HEK293 (cell line): ENCODE measurements at regions not wholly inside any gene's neighbourhood (a gene's known extent, or its start where the extent isn't known, plus 50 kb on each side); places are given as distances from the start of the nearest gene placed in this dataset.

ENCODE experiments used
- CTCF ChIA-PET: fragments of 350-600 bp; formaldehyde crosslinking; extraction: SDS; loops from one replicate; lab custom pipeline; 2021; ENCODE audit warnings: antibody characterized with exemption; lab: Yijun Ruan, JAX
- POLR2A ChIA-PET: fragments of 300-600 bp; formaldehyde crosslinking; extraction: SDS; loops from one replicate; lab custom pipeline; 2020; ENCODE audit warnings: antibody characterized with exemption, inconsistent platforms; lab: Yijun Ruan, JAX
- H3K27ac ChIP-seq: fragments of 200-500 bp; sonication (Bioruptor generic); 2 replicates; pipeline ENCODE4 v1.5.1; 2014; ENCODE audit warnings: low read depth, low read length, control low read depth, inconsistent platforms; ENCODE audit errors: extremely low read depth
- H3K36me3 ChIP-seq, 2 experiments: fragments of 200-500 bp in 1 of 2; sonication (Bioruptor generic) in 1 of 2; 1 replicate in 1 of 2; 2 replicates in 1 of 2; pipeline ENCODE4 v1.5.1; 2014 to 2017; ENCODE audit warnings: inconsistent platforms in 2 of 2, low read length in 2 of 2; ENCODE audit not compliant: control insufficient read depth in 2 of 2, insufficient read depth in 1 of 2
- H3K4me1 ChIP-seq: fragments of 200-500 bp; sonication (Bioruptor generic); 2 replicates; pipeline ENCODE4 v1.5.1; 2014; ENCODE audit warnings: mild to moderate bottlenecking, low read length, inconsistent platforms; ENCODE audit not compliant: control insufficient read depth, insufficient read depth
- H3K4me3 ChIP-seq: 2 replicates; pipeline ENCODE4 v1.5.1; 2011; ENCODE audit warnings: low read depth, mild to moderate bottlenecking, control low read depth, low read length, moderate library complexity
- H3K9me3 ChIP-seq: fragments of 200-500 bp; sonication (Bioruptor generic); 2 replicates; pipeline ENCODE4 v1.5.1; 2014; ENCODE audit warnings: low read depth, low read length, inconsistent platforms; ENCODE audit not compliant: control insufficient read depth, insufficient read depth
- GFI1B ChIP-seq: fragments of 450-650 bp; formaldehyde crosslinking; IDR thresholded peaks from 2 replicates; pipeline ENCODE4 v1.5.1; 2016; ENCODE audit warnings: missing biosample characterization, missing genetic modification characterization
- HOXC10 ChIP-seq: sonication (generic); formaldehyde crosslinking; IDR thresholded peaks from 2 replicates; pipeline ENCODE4 v1.8.1; 2023; ENCODE audit warnings: mild to moderate bottlenecking, missing genetic modification reagents
- KLF10 ChIP-seq: fragments of 450-650 bp; IDR thresholded peaks from 2 replicates; pipeline ENCODE4 v1.5.1; 2018; ENCODE audit warnings: missing biosample characterization, mild to moderate bottlenecking, missing genetic modification characterization
- OSR2 ChIP-seq: fragments of 450-650 bp; formaldehyde crosslinking; IDR thresholded peaks from 2 replicates; pipeline ENCODE4 v1.5.1; 2016; ENCODE audit warnings: missing biosample characterization, missing genetic modification characterization
- REPIN1 ChIP-seq: fragments of 450-650 bp; formaldehyde crosslinking; IDR thresholded peaks from 2 replicates; pipeline ENCODE4 v1.5.1; 2017; ENCODE audit warnings: missing biosample characterization, missing genetic modification characterization, low read depth
- SETDB1 ChIP-seq: IDR thresholded peaks from one replicate; pipeline ENCODE4 v1.6.1; 2017; ENCODE audit warnings: mild to moderate bottlenecking, low read length, moderate library complexity, mixed read lengths; ENCODE audit not compliant: insufficient read length
- TCF7L2 ChIP-seq: IDR thresholded peaks from 2 replicates; pipeline ENCODE4 v1.6.1; 2011; ENCODE audit warnings: low read depth, mild to moderate bottlenecking, inconsistent platforms, low read length, moderate library complexity, borderline replicate concordance
- ZBTB48 ChIP-seq: fragments of 450-650 bp; formaldehyde crosslinking; IDR thresholded peaks from 2 replicates; pipeline ENCODE4 v1.5.1; 2016; ENCODE audit warnings: missing biosample characterization, missing genetic modification characterization
- ZNF146 ChIP-seq: fragments of 450-650 bp; formaldehyde crosslinking; IDR thresholded peaks from 2 replicates; pipeline ENCODE4 v1.5.1; 2016; ENCODE audit warnings: missing biosample characterization, missing genetic modification characterization
- ZNF24 ChIP-seq: fragments of 450-650 bp; formaldehyde crosslinking; IDR thresholded peaks from 2 replicates; pipeline ENCODE4 v1.5.1; 2016; ENCODE audit warnings: missing biosample characterization, missing genetic modification characterization
- ZNF302 ChIP-seq: fragments of 450-650 bp; formaldehyde crosslinking; IDR thresholded peaks from 2 replicates; pipeline ENCODE4 v1.5.1; 2016; ENCODE audit warnings: missing biosample characterization, missing genetic modification characterization, low read depth
- ZNF335 ChIP-seq: fragments of 450-650 bp; formaldehyde crosslinking; conservative IDR thresholded peaks from 2 replicates; pipeline ENCODE4 v1.5.1; 2016; ENCODE audit warnings: missing biosample characterization, missing genetic modification characterization
- ZNF433 ChIP-seq: fragments of 450-650 bp; formaldehyde crosslinking; IDR thresholded peaks from 2 replicates; pipeline ENCODE4 v1.5.1; 2016; ENCODE audit warnings: missing biosample characterization, missing genetic modification characterization, low read depth
- ZNF544 ChIP-seq: fragments of 450-650 bp; formaldehyde crosslinking; IDR thresholded peaks from 2 replicates; pipeline ENCODE4 v1.5.0; 2017; ENCODE audit warnings: missing biosample characterization, missing genetic modification characterization
- ZNF549 ChIP-seq: fragments of 450-650 bp; IDR thresholded peaks from 2 replicates; pipeline ENCODE4 v1.5.1; 2018; ENCODE audit warnings: missing biosample characterization, missing genetic modification characterization, mild to moderate bottlenecking, inconsistent platforms, moderate library complexity
- ZNF585B ChIP-seq: fragments of 450-650 bp; formaldehyde crosslinking; IDR thresholded peaks from 2 replicates; pipeline ENCODE4 v1.5.1; 2016; ENCODE audit warnings: missing biosample characterization, missing genetic modification characterization
- ZNF660 ChIP-seq: fragments of 450-650 bp; IDR thresholded peaks from 2 replicates; pipeline ENCODE4 v1.5.1; 2018; ENCODE audit warnings: missing biosample characterization, mild to moderate bottlenecking, missing genetic modification characterization
- ZNF677 ChIP-seq: fragments of 450-650 bp; IDR thresholded peaks from 2 replicates; pipeline ENCODE4 v1.5.0; 2018; ENCODE audit warnings: missing biosample characterization, mild to moderate bottlenecking, missing genetic modification characterization, moderate library complexity
- ZNF701 ChIP-seq: fragments of 450-650 bp; formaldehyde crosslinking; IDR thresholded peaks from 2 replicates; pipeline ENCODE4 v1.5.1; 2016; ENCODE audit warnings: missing biosample characterization, missing genetic modification characterization
- ZNF791 ChIP-seq: fragments of 450-650 bp; formaldehyde crosslinking; IDR thresholded peaks from 2 replicates; pipeline ENCODE4 v1.5.1; 2016; ENCODE audit warnings: missing biosample characterization, missing genetic modification characterization
- TF ChIP-seq, protein P1 (sequence below): fragments of 450-650 bp; formaldehyde crosslinking; IDR thresholded peaks from 2 replicates; pipeline ENCODE4 v1.5.1; 2016; ENCODE audit warnings: missing biosample characterization, missing genetic modification characterization
- TF ChIP-seq, protein P2 (sequence below): fragments of 450-650 bp; formaldehyde crosslinking; IDR thresholded peaks from 2 replicates; pipeline ENCODE4 v1.5.1; 2016; ENCODE audit warnings: missing biosample characterization, missing genetic modification characterization, borderline replicate concordance
- TF ChIP-seq, protein P3 (sequence below): fragments of 450-650 bp; formaldehyde crosslinking; IDR thresholded peaks from 2 replicates; pipeline ENCODE4 v1.5.1; 2016; ENCODE audit warnings: missing biosample characterization, missing genetic modification characterization, low read depth
- TF ChIP-seq, protein P4 (sequence below): fragments of 450-650 bp; formaldehyde crosslinking; IDR thresholded peaks from 2 replicates; pipeline ENCODE4 v1.5.1; 2016; ENCODE audit warnings: missing biosample characterization, missing genetic modification characterization

DNA sequence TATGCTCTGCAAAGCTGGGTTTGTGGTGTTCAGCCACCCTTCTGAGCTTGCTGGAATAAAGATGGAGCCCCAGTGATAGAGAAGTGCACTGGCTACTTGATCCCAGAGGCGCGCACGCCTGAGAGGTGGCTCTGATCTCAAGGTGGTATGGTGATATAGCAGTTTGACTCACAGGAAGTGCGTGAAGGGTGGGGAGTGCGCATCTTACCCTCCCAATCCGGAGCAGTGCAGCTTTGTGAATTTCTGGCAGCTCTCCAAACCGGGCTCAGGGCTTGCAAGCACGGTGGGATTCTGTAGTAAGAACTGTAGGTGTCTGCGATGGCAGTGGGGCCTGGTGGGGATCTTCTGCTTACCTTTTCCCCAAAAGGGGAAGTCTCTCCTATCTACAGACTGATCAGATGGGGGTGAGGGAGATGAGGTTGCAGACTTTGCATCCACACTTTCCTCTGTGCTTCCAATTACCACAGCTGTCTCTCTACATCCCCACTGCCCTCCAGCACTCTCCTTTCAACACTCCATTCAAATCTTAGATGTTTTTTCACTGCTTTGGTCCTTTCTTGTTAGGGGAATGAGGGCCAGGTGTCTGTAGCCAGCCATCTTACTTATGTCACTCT lies 197.4 kb upstream of the SLC38A2 start:
- no peaks in the 10 kb centered on the region; the same call in 1 of the 2 replicates for H3K4me1 ChIP-seq
- no peaks in the 10 kb centered on the region for H3K36me3 ChIP-seq
- H3K4me3 ChIP-seq: no peak overlapping the region
- POLR2A ChIA-PET: no interaction called here
- CTCF ChIA-PET: interaction anchor here (0.6 to 1.4 kb wide), 2 partner anchors 91 to 1272 kb away, joined by 3 read pairs; no protein-coding TSS in a partner anchor
- no peak overlapping the region for H3K27ac ChIP-seq
- TF ChIP-seq KLF10 (tag by site-specific recombination) (no peak), ZNF660 (tag by site-specific recombination) (no peak), ZNF585B (tag by site-specific recombination) (no peak)
- TF ChIP-seq, protein P1, sequence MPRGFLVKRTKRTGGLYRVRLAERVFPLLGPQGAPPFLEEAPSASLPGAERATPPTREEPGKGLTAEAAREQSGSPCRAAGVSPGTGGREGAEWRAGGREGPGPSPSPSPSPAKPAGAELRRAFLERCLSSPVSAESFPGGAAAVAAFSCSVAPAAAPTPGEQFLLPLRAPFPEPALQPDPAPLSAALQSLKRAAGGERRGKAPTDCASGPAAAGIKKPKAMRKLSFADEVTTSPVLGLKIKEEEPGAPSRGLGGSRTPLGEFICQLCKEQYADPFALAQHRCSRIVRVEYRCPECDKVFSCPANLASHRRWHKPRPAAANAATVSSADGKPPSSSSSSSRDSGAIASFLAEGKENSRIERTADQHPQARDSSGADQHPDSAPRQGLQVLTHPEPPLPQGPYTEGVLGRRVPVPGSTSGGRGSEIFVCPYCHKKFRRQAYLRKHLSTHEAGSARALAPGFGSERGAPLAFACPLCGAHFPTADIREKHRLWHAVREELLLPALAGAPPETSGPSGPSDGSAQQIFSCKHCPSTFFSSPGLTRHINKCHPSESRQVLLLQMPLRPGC (tag by site-specific recombination): no peak
- no peaks in the 10 kb centered on the region for H3K9me3 ChIP-seq

DNA sequence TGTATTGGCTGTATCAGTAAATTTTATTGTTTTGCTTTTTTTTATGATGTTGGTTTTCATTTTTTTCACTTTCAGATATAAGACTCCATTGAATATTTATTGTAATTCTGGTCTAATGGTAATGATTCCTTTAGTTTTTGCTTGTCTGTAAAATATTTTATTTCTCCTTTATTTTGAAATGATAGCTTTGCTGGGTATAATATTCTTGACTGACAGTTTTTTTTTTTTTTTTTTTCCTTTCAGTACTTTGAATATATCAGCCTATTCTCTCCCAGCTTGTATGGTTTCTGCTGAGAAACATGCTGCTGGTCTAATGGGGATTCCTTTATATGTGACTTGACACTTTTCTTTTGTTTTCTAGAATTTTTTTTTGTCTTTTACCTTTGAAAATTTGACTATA lies 195.1 kb upstream of the SLC38A2 start:
- H3K4me3 ChIP-seq: no peak overlapping the region
- ChIA-PET CTCF (interaction anchor here (0.6 kb wide), 1 partner anchor 9 kb away, joined by 3 read pairs; no protein-coding TSS in a partner anchor), POLR2A (no interaction called here)
- H3K9me3 ChIP-seq: no peaks in the 10 kb centered on the region
- no peak overlapping the region for H3K27ac ChIP-seq
- TF ChIP-seq ZBTB48 (tag by site-specific recombination) (no peak), HOXC10 (CRISPR knock-in tag) (no peak), ZNF677 (tag by site-specific recombination) (no peak), ZNF24 (no peak), OSR2 (tag by site-specific recombination) (no peak), ZNF433 (tag by site-specific recombination) (no peak), ZNF302 (no peak), TCF7L2 (no peak), ZNF146 (tag by site-specific recombination) (no peak), ZNF549 (tag by site-specific recombination) (no peak), GFI1B (no peak), ZNF701 (tag by site-specific recombination) (no peak), ZNF544 (tag by site-specific recombination) (no peak), SETDB1 (peak; percentile 93), ZNF791 (tag by site-specific recombination) (0 out of 2 replicates have a peak, but pooled peaks have one; percentile 15), ZNF335 (no peak), REPIN1 (no peak)
- TF ChIP-seq, protein P2, sequence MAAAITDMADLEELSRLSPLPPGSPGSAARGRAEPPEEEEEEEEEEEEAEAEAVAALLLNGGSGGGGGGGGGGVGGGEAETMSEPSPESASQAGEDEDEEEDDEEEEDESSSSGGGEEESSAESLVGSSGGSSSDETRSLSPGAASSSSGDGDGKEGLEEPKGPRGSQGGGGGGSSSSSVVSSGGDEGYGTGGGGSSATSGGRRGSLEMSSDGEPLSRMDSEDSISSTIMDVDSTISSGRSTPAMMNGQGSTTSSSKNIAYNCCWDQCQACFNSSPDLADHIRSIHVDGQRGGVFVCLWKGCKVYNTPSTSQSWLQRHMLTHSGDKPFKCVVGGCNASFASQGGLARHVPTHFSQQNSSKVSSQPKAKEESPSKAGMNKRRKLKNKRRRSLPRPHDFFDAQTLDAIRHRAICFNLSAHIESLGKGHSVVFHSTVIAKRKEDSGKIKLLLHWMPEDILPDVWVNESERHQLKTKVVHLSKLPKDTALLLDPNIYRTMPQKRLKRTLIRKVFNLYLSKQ: no peak
- TF ChIP-seq, protein P3, sequence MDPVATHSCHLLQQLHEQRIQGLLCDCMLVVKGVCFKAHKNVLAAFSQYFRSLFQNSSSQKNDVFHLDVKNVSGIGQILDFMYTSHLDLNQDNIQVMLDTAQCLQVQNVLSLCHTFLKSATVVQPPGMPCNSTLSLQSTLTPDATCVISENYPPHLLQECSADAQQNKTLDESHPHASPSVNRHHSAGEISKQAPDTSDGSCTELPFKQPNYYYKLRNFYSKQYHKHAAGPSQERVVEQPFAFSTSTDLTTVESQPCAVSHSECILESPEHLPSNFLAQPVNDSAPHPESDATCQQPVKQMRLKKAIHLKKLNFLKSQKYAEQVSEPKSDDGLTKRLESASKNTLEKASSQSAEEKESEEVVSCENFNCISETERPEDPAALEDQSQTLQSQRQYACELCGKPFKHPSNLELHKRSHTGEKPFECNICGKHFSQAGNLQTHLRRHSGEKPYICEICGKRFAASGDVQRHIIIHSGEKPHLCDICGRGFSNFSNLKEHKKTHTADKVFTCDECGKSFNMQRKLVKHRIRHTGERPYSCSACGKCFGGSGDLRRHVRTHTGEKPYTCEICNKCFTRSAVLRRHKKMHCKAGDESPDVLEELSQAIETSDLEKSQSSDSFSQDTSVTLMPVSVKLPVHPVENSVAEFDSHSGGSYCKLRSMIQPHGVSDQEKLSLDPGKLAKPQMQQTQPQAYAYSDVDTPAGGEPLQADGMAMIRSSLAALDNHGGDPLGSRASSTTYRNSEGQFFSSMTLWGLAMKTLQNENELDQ (tag by site-specific recombination): no peak
- TF ChIP-seq, protein P4, sequence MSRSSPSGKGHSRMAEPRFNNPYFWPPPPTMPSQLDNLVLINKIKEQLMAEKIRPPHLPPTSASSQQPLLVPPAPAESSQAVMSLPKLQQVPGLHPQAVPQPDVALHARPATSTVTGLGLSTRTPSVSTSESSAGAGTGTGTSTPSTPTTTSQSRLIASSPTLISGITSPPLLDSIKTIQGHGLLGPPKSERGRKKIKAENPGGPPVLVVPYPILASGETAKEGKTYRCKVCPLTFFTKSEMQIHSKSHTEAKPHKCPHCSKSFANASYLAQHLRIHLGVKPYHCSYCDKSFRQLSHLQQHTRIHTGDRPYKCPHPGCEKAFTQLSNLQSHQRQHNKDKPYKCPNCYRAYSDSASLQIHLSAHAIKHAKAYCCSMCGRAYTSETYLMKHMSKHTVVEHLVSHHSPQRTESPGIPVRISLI (tag by site-specific recombination): peak; percentile 56; the same call in 1 of the 2 replicates
- no peaks in the 10 kb centered on the region; the same call in 1 of the 2 replicates for H3K4me1 ChIP-seq
- no peaks in the 10 kb centered on the region for H3K36me3 ChIP-seq
